ENCODE measurements at regions not wholly inside any gene's neighbourhood (a gene's known extent, or its start where the extent isn't known, plus 50 kb on each side); places are given as distances from the start of the nearest gene placed in this dataset.

DNA sequence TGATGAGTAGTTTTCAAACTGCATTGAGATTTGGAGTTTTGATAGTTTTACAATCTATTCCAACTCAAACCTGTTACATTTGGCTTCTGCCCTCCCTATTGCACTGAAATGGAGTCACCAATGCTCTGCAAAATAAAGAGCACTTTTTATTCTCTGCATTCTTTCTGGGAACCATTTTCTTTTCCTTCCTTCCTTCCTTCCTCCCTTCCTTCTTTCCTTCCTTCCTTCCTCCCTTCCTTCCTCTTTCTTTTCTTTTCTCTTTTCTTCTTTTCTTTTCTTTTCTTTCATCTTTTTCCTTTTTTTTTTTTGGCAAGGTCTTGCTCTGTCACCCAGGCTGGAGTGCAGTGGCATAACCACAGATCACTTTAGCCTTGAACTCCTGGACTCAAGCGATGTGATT is 114.2 kb downstream of the TBX19 start:
- intact Hi-C loops (cut with DNase I; ENCODE audit: low total_unique reads) (no loop called here), in situ Hi-C loops (cut with MboI; ENCODE audit: low sequenced_read_pairs in 4 of 4) (no loop called here)
- H3K27ac ChIP-seq, result no peak overlapping the region
- H3K36me3 ChIP-seq, result no peaks in the 10 kb centered on the region
- H3K27me3 ChIP-seq, result no peaks in the 10 kb centered on the region
- TF ChIP-seq, protein P1, sequence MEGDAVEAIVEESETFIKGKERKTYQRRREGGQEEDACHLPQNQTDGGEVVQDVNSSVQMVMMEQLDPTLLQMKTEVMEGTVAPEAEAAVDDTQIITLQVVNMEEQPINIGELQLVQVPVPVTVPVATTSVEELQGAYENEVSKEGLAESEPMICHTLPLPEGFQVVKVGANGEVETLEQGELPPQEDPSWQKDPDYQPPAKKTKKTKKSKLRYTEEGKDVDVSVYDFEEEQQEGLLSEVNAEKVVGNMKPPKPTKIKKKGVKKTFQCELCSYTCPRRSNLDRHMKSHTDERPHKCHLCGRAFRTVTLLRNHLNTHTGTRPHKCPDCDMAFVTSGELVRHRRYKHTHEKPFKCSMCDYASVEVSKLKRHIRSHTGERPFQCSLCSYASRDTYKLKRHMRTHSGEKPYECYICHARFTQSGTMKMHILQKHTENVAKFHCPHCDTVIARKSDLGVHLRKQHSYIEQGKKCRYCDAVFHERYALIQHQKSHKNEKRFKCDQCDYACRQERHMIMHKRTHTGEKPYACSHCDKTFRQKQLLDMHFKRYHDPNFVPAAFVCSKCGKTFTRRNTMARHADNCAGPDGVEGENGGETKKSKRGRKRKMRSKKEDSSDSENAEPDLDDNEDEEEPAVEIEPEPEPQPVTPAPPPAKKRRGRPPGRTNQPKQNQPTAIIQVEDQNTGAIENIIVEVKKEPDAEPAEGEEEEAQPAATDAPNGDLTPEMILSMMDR (IDR thresholded peaks at IDR 0.05 in 4 of 5, conservative IDR thresholded peaks at IDR 0.05 in 1 of 5), result no peak
- no peak for TF ChIP-seq POLR2A (IDR thresholded peaks at IDR 0.05)
- no peaks in the 10 kb centered on the region for H3K4me1 ChIP-seq
- ATAC-seq (no peak), DNase-seq (no peak)
- no peaks in the 10 kb centered on the region for H3K9me3 ChIP-seq
- H3K4me3 ChIP-seq, result no peak overlapping the region

- DNase-seq (no peak), ATAC-seq (no peak)
- in situ Hi-C loops (cut with MboI; ENCODE audit: low sequenced_read_pairs in 4 of 4), result no loop called here
- no peaks in the 10 kb centered on the region for H3K27me3 ChIP-seq
- no peak overlapping the region for H3K4me3 ChIP-seq
- no peaks in the 10 kb centered on the region for H3K9me3 ChIP-seq
- TF ChIP-seq, protein P1 (IDR thresholded peaks at IDR 0.05 in 4 of 5, conservative IDR thresholded peaks at IDR 0.05 in 1 of 5), result no peak
- no peak for TF ChIP-seq POLR2A (IDR thresholded peaks at IDR 0.05)
- H3K4me1 ChIP-seq, result no peaks in the 10 kb centered on the region
- H3K27ac ChIP-seq, result no peak overlapping the region
- intact Hi-C loops (cut with DNase I; ENCODE audit: low total_unique reads), result no loop called here
- no peaks in the 10 kb centered on the region for H3K36me3 ChIP-seq
These were observed 112.4 kb downstream of the TBX19 start for GRCh38 chr1:168392958-168393549.

DNA sequence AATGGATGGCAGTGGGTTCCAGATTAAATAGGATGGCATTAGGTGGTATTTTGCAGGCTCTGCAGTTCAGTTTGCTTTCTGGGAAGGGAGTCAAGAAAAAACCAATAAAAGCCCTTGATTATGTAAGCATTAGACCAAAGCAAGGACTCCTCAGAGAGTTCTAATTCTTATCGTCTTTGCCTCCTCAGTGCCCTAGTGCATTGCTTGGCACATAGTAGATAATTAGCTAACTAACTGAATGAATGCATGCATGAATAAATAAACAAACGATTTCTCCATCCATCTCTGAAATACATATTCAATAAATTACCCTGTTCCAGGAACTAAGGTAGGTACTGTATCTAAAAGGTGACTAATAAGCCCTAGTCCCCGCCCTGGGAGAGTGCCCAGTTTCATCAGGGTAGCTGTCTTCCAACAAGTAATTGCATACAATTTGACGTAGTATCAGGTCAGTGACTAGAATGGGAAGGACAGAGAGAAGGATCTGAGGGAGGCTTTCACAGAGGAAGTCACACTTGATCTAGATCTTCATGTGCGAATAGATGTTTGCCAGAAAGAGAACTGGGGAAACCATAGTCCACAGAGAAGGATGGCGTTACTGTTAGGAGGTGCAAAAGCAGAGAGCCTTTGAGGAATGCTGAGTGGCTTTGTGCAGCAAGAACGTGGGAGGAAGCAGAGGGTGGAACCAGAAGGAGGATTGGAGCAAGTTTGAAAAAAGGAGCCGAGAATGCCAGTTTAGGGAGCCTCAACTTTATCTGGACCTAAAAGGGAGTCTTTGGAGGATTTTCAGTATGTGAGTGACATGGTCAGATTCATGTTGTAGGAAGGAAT is 111.4 kb downstream of the TBX19 start:
- ATAC-seq, result no peak

GRCh38 chr1:168390271-168390670 is 109.6 kb downstream of the TBX19 start:
- no peaks in the 10 kb centered on the region for H3K27me3 ChIP-seq
- no peaks in the 10 kb centered on the region for H3K4me1 ChIP-seq
- H3K27ac ChIP-seq, result no peak overlapping the region
- H3K9me3 ChIP-seq, result no peaks in the 10 kb centered on the region
- in situ Hi-C loops (cut with MboI; ENCODE audit: low sequenced_read_pairs in 4 of 4), result no loop called here
- no peak for DNase-seq
- intact Hi-C loops (cut with DNase I; ENCODE audit: low total_unique reads), result no loop called here
- H3K36me3 ChIP-seq, result no peaks in the 10 kb centered on the region
- ATAC-seq, result no peak
- H3K4me3 ChIP-seq, result no peak overlapping the region
- TF ChIP-seq, protein P1 (IDR thresholded peaks at IDR 0.05 in 4 of 5, conservative IDR thresholded peaks at IDR 0.05 in 1 of 5), result no peak
- no peak for TF ChIP-seq POLR2A (IDR thresholded peaks at IDR 0.05)

More for the DNA sequence above, 111.4 kb downstream of the TBX19 start:
- TF ChIP-seq POLR2A (IDR thresholded peaks at IDR 0.05), result no peak
- TF ChIP-seq, protein P1 (IDR thresholded peaks at IDR 0.05 in 4 of 5, conservative IDR thresholded peaks at IDR 0.05 in 1 of 5), result no peak
- H3K27me3 ChIP-seq, result no peaks in the 10 kb centered on the region
- H3K36me3 ChIP-seq, result no peaks in the 10 kb centered on the region
- DNase-seq, result no peak
- in situ Hi-C loops (cut with MboI; ENCODE audit: low sequenced_read_pairs in 4 of 4), result no loop called here
- H3K4me3 ChIP-seq, result no peak overlapping the region
- intact Hi-C loops (cut with DNase I; ENCODE audit: low total_unique reads), result no loop called here
- H3K9me3 ChIP-seq, result no peaks in the 10 kb centered on the region
- H3K27ac ChIP-seq, result no peak overlapping the region
- no peaks in the 10 kb centered on the region for H3K4me1 ChIP-seq
